HG02938 (cell line): ENCODE measurements at regions not wholly inside any gene's neighbourhood (a gene's known extent, or its start where the extent isn't known, plus 50 kb on each side); places are given as distances from the start of the nearest gene placed in this dataset.

Source experiments
- ATAC-seq: cut with Tn5 transposase; IDR thresholded peaks from one replicate; pipeline ENCODE4 v1.9.1; 2021; ENCODE audit warnings: mild to moderate bottlenecking, moderate library complexity; ENCODE audit not compliant: unreplicated experiment

DNA sequence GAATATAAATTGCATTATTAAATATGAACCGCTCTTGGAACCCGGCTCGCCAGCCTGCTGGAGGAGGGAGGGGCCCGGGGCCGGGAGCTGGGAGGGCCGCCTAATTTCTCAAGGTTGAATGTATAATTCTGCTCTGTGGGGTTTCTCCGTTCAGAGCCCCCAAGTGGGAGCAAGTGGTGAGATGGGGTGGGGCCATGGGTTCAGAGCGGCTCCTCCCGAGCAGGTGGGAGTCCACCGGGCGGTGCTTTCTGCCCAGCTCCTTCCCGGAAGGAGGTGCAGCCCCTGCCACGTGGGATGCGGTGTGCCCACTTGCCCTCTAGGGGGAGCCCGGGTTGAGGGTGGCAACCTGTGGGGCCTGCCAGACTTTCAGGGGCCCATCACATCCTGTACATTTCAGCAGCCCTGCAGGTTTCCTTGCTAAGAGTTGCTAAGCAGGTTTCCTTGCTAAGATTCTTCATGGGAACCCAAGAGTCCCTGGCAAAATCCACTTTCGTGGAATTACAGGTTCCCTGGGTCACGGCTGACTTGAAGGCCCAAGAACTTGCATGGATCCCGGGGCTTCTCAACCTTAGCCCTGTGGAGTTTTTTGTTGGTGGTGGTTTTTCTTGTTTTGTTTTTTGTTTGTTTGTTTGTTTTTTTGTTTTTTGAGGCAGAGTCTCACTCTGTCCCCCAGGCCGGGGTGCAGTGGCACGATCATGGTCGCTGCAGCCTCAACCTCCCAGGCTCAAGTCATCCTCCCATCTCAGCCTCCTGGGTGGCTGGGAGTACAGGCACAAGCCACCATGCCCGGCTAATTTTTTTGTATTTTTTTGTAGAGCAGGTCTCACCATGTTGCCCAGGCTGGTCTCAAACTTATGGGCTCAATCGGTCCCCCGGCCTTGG lies 196.7 kb upstream of the GSE1 start:
- ATAC-seq = no peak

DNA sequence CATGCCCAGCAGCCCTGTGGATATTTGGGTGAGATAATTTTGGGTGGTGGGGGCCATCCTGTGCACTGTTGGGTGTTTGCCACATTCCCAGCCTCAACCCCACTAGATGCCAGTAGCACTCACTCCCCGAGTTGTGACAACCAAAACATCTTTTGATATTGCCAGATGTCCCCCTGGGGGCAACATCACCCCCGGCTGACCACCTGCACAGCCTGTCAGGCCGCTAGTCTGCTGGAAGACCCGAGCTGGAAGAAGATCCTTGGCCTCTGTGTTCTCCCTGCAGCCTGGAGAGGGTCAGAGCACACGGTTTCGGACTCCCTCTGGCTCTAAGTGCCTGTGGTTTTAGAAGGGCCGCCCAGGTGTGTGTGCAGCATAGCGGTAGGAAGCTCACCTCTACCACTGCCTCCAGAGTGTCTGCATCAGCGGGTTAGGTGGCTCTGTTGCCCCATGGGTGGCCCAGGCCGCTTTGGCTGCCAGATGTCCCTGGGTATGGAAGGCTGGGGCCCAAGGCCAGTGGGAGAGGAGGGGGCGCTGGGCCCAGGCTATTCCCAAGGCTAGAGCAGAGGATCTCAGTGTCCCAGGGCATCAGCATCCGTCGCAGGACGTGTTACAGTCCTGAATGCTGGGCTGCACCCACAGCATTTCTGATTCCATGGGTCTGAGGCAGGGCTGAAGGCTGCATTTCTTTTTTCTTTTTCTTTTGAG lies 195.8 kb upstream of the GSE1 start:
- ATAC-seq = no peak

GRCh38 chr16:85418978-85419491 lies 194.1 kb upstream of the GSE1 start:
- ATAC-seq = no peak

DNA sequence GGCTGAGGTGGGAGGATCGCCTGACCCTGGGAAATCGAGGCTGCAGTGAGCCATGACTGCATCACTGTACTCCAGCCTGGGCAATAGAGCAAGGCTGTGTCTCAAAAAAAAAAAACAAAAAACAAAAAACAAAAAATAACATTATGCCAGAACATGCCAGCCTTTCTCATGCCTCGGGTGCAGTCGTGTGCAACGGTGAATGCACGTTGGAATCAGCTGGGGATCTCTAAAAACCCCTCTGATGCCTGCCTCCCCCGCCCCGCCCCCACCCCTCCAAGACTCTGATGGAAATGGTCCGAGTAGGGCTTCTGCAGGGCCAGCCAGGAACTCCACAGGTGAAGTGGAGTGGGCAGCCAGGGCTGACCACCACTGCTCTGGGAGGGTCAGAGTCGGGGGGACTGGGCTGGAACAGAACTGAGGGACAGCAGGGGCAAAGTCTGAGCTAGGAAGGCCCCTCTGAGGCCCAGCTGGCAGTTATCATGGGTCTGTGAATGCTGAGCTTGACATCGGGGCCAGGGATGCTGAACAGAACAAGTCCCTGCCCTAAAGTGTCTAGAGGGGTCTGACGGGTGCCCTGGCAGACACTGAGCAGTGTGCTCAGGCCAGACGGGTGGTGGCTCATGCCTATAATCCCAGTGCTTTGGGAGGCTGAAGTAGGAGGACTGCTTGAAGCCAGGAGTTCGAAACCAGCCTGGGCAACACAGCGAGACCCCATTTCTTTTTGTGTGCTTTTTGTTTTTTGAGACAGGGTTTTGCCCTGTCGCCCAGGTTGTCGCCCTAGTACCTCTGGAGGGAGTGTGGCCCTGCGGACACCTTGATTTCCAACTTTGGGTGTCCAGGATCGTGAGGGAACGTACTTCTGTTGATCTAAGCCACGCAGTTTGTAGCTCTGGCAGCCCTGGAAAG lies 193.4 kb upstream of the GSE1 start:
- ATAC-seq = no peak

DNA sequence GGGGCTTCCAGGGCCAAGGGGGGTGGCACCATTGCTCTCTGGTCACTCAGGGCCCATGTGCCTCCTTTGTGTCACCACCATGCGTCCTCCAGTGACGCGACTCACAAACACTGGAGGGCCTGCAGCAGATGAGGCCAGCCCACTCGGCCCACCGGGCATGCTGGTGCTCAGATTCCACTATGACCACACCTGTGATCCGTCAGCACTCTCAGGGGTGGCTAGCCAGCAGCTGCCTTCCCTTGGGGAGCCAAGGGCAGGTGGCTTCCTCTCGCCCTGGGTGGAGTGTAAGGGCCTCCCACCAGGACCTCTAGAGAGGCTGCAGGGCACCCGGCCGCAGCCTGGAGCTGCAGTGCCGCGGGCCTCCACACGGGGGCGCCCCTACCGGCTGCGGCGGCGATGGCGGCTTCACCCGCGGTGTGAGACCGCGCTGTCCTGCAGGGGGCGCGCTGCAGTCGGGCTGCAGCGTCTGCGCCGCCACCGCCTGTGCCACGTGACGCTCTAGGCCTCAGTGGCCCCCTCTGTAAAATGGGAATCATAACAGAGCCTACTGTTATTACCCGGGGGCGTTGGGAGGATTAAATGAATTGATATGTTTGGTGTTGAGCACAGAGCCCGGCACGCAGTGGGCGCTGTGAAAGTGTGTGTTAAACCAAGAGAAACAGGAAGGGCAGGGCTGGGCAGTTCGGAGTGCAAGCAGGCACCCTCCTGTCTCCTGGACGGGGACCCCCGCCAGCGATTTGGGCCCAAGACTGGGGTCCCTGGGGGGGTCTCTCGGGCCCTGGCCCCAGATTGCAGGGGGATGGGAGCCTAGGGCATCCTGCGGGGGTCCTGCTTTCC lies 192.4 kb upstream of the GSE1 start:
- no peak for ATAC-seq

- ATAC-seq = no peak
Measured at GRCh38 chr16:85421338-85422195, 191.6 kb upstream of the GSE1 start.

DNA sequence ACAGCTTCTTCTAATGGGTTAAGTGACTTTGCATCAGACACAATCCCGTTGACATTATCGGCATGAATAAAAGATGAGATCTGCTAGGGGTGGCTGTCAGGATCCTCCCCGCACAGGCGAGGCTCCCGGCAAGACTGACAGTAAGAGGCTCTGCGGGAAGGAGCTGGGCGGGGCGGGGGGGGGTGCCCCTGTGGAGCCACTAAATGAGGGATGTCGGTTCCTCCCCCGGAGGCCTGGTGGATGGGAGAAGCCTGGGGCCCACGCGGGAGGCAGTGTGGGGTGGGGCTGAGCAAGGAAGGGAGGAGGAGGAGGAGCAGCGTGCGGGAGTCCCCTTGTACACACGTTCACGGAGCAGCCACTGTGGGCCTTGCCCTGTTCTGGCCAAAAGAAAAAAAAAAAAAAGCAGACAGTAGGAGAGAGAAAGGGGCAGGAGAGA lies 190.9 kb upstream of the GSE1 start:
- ATAC-seq = no peak

DNA sequence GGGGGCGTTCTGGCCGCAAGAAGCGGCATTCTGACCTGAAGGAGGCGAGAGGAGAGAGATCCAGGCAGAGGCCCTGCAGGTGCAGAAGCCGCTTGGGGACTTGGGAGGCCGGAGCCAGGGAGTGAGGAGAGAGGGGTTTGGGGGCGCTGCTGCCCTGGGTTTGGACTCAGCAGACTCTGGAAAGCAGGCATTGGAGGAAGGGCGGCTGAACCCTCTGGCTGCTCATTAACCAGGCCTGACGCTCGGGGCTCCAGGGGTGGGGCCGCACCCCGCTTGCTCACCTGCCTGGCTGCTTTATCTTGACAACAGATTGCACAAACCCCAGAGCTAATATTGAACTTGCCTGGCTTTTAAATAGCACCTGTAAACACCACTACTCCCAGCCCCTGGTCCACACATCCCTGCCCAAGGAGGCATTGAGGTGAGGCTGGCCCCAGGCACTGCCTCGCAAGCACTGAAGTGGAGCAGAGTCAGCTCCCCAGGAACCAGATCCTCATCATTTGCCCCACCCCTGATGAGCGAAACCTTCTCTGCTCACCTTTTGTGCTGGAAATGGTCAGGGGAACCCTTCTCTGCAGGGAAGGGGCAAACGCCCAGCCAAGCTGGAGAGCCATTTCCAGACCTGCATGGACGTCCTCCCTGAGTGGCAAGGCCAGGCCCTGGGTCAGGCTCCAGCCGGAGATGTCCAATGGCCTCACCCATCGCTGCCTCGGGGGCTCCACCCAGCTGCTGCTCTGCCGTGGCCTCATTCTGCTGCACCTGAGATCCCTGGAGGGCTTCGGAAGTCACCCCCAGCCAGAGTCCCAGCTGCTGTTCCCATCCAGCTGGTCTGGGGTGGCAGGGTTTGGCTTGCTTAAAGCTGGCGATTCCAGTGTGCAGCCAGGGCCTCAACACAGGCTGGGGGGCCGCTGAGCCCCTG lies 190.2 kb upstream of the GSE1 start:
- no peak for ATAC-seq

GRCh38 chr16:85423631-85424030 lies 189.5 kb upstream of the GSE1 start:
- no peak for ATAC-seq

- no peak for ATAC-seq
Measured at GRCh38 chr16:85424260-85425073, 188.7 kb upstream of the GSE1 start.

GRCh38 chr16:85425074-85425662 lies 188.0 kb upstream of the GSE1 start:
- ATAC-seq = no peak

- ATAC-seq = no peak
Measured at GRCh38 chr16:85426806-85427205, 186.3 kb upstream of the GSE1 start.

- no peak for ATAC-seq
Measured at GRCh38 chr16:85428168-85428898, 184.8 kb upstream of the GSE1 start.

- no peak for ATAC-seq
Measured at GRCh38 chr16:85428899-85429775, 184.0 kb upstream of the GSE1 start.
